ENCODE measurements at regions not wholly inside any gene's neighbourhood (a gene's known extent, or its start where the extent isn't known, plus 50 kb on each side); places are given as distances from the start of the nearest gene placed in this dataset.
"Not testable (repeated sequence)": the region's sequence is repeated elsewhere in the genome, so short reads cannot be mapped to it uniquely, and the experiment has no call there.

GRCh38 chr21:10414925-10415254, 106.5 kb upstream of the TPTE start:
- no CpG with 5 or more reads among the region's 4 CpGs for WGBS (ENCODE audit: insufficient coverage)

GRCh38 chr21:10415456-10415855, 105.9 kb upstream of the TPTE start:
- H3K27me3 ChIP-seq (ENCODE audit: control insufficient read depth, insufficient read depth, low read length); H3K36me3 ChIP-seq (ENCODE audit: control insufficient read depth, insufficient read depth, low read length); H3K4me1 ChIP-seq (ENCODE audit: control insufficient read depth, insufficient read depth, low read length); DNase-seq (ENCODE audit: low read depth in 4 of 6, low spot score in 6 of 6); H3K27ac ChIP-seq (ENCODE audit: low read depth, low read length); H3K4me3 ChIP-seq (ENCODE audit: low read depth, low read length): not testable (repeated sequence)
- 59% methylated on average over 7 of the region's 7 CpGs for WGBS (ENCODE audit: insufficient coverage)
- H3K9me3 ChIP-seq (ENCODE audit: control insufficient read depth, insufficient read depth, low read length): peaks cover 29% of the 10 kb centered on the region

More at GRCh38 chr21:10414925-10415254, 106.5 kb upstream of the TPTE start:
- H3K27ac ChIP-seq (ENCODE audit: low read depth, low read length); DNase-seq (ENCODE audit: low read depth in 4 of 6, low spot score in 6 of 6); H3K4me1 ChIP-seq (ENCODE audit: control insufficient read depth, insufficient read depth, low read length); H3K36me3 ChIP-seq (ENCODE audit: control insufficient read depth, insufficient read depth, low read length); H3K27me3 ChIP-seq (ENCODE audit: control insufficient read depth, insufficient read depth, low read length); H3K4me3 ChIP-seq (ENCODE audit: low read depth, low read length): not testable (repeated sequence)
- H3K9me3 ChIP-seq (ENCODE audit: control insufficient read depth, insufficient read depth, low read length): peaks cover 26% of the 10 kb centered on the region

GRCh38 chr21:10415859-10416258, 105.5 kb upstream of the TPTE start:
- H3K9me3 ChIP-seq (ENCODE audit: control insufficient read depth, insufficient read depth, low read length): peaks cover 29% of the 10 kb centered on the region
- H3K27me3 ChIP-seq (ENCODE audit: control insufficient read depth, insufficient read depth, low read length); H3K27ac ChIP-seq (ENCODE audit: low read depth, low read length); DNase-seq (ENCODE audit: low read depth in 4 of 6, low spot score in 6 of 6); H3K36me3 ChIP-seq (ENCODE audit: control insufficient read depth, insufficient read depth, low read length); H3K4me3 ChIP-seq (ENCODE audit: low read depth, low read length); H3K4me1 ChIP-seq (ENCODE audit: control insufficient read depth, insufficient read depth, low read length): not testable (repeated sequence)
- 58% methylated on average over 5 of the region's 6 CpGs for WGBS (ENCODE audit: insufficient coverage)

- DNase-seq (ENCODE audit: low read depth in 4 of 6, low spot score in 6 of 6): not testable (repeated sequence)
Observed at GRCh38 chr21:10416691-10417447, 104.5 kb upstream of the TPTE start.

GRCh38 chr21:10417551-10418002, 103.8 kb upstream of the TPTE start:
- not testable (repeated sequence) for DNase-seq (ENCODE audit: low read depth in 4 of 6, low spot score in 6 of 6); H3K4me1 ChIP-seq (ENCODE audit: control insufficient read depth, insufficient read depth, low read length); H3K27me3 ChIP-seq (ENCODE audit: control insufficient read depth, insufficient read depth, low read length); H3K4me3 ChIP-seq (ENCODE audit: low read depth, low read length); H3K36me3 ChIP-seq (ENCODE audit: control insufficient read depth, insufficient read depth, low read length); H3K27ac ChIP-seq (ENCODE audit: low read depth, low read length)
- peaks cover 29% of the 10 kb centered on the region for H3K9me3 ChIP-seq (ENCODE audit: control insufficient read depth, insufficient read depth, low read length)
- WGBS (ENCODE audit: insufficient coverage): 69% methylated on average over 12 of the region's 12 CpGs

More at GRCh38 chr21:10416691-10417447, 104.5 kb upstream of the TPTE start:
- H3K9me3 ChIP-seq (ENCODE audit: control insufficient read depth, insufficient read depth, low read length): peaks cover 29% of the 10 kb centered on the region
- not testable (repeated sequence) for H3K4me1 ChIP-seq (ENCODE audit: control insufficient read depth, insufficient read depth, low read length); H3K27ac ChIP-seq (ENCODE audit: low read depth, low read length); H3K4me3 ChIP-seq (ENCODE audit: low read depth, low read length); H3K27me3 ChIP-seq (ENCODE audit: control insufficient read depth, insufficient read depth, low read length); H3K36me3 ChIP-seq (ENCODE audit: control insufficient read depth, insufficient read depth, low read length)
- 46% methylated on average over 3 of the region's 4 CpGs for WGBS (ENCODE audit: insufficient coverage)

- H3K27ac ChIP-seq (ENCODE audit: low read depth, low read length); H3K27me3 ChIP-seq (ENCODE audit: control insufficient read depth, insufficient read depth, low read length); DNase-seq (ENCODE audit: low read depth in 4 of 6, low spot score in 6 of 6); H3K4me1 ChIP-seq (ENCODE audit: control insufficient read depth, insufficient read depth, low read length); H3K36me3 ChIP-seq (ENCODE audit: control insufficient read depth, insufficient read depth, low read length); H3K4me3 ChIP-seq (ENCODE audit: low read depth, low read length): not testable (repeated sequence)
- H3K9me3 ChIP-seq (ENCODE audit: control insufficient read depth, insufficient read depth, low read length): peaks cover 29% of the 10 kb centered on the region
- WGBS (ENCODE audit: insufficient coverage): 56% methylated on average over 3 of the region's 4 CpGs
Observed at GRCh38 chr21:10418250-10419048, 102.9 kb upstream of the TPTE start.

- H3K9me3 ChIP-seq (ENCODE audit: control insufficient read depth, insufficient read depth, low read length): peaks cover 27% of the 10 kb centered on the region
Observed at GRCh38 chr21:10421199-10421598, 100.2 kb upstream of the TPTE start.

GRCh38 chr21:10421601-10422000, 99.8 kb upstream of the TPTE start:
- H3K36me3 ChIP-seq (ENCODE audit: control insufficient read depth, insufficient read depth, low read length); DNase-seq (ENCODE audit: low read depth in 4 of 6, low spot score in 6 of 6); H3K4me1 ChIP-seq (ENCODE audit: control insufficient read depth, insufficient read depth, low read length); H3K4me3 ChIP-seq (ENCODE audit: low read depth, low read length); H3K27ac ChIP-seq (ENCODE audit: low read depth, low read length); H3K27me3 ChIP-seq (ENCODE audit: control insufficient read depth, insufficient read depth, low read length): not testable (repeated sequence)
- no CpG with 5 or more reads among the region's 2 CpGs for WGBS (ENCODE audit: insufficient coverage)
- peaks cover 25% of the 10 kb centered on the region for H3K9me3 ChIP-seq (ENCODE audit: control insufficient read depth, insufficient read depth, low read length)

More at GRCh38 chr21:10421199-10421598, 100.2 kb upstream of the TPTE start:
- H3K36me3 ChIP-seq (ENCODE audit: control insufficient read depth, insufficient read depth, low read length); H3K4me3 ChIP-seq (ENCODE audit: low read depth, low read length); H3K27ac ChIP-seq (ENCODE audit: low read depth, low read length); H3K27me3 ChIP-seq (ENCODE audit: control insufficient read depth, insufficient read depth, low read length); DNase-seq (ENCODE audit: low read depth in 4 of 6, low spot score in 6 of 6); H3K4me1 ChIP-seq (ENCODE audit: control insufficient read depth, insufficient read depth, low read length): not testable (repeated sequence)
- 66% methylated on average over 4 of the region's 4 CpGs for WGBS (ENCODE audit: insufficient coverage)

- not testable (repeated sequence) for H3K4me3 ChIP-seq (ENCODE audit: low read depth, low read length); H3K36me3 ChIP-seq (ENCODE audit: control insufficient read depth, insufficient read depth, low read length); H3K27ac ChIP-seq (ENCODE audit: low read depth, low read length); DNase-seq (ENCODE audit: low read depth in 4 of 6, low spot score in 6 of 6); H3K27me3 ChIP-seq (ENCODE audit: control insufficient read depth, insufficient read depth, low read length); H3K4me1 ChIP-seq (ENCODE audit: control insufficient read depth, insufficient read depth, low read length)
- H3K9me3 ChIP-seq (ENCODE audit: control insufficient read depth, insufficient read depth, low read length): peaks cover 20% of the 10 kb centered on the region
- WGBS (ENCODE audit: insufficient coverage): 51% methylated on average over 3 of the region's 4 CpGs
Observed at GRCh38 chr21:10424097-10424886, 97.1 kb upstream of the TPTE start.
